DOHH2 (cell line): ENCODE measurements at regions not wholly inside any gene's neighbourhood (a gene's known extent, or its start where the extent isn't known, plus 50 kb on each side); places are given as distances from the start of the nearest gene placed in this dataset.

Experiments used
- CTCF ChIP-seq: fragments of 200-600 bp; sonication (generic); IDR thresholded peaks from one replicate; pipeline ENCODE4 v1.5.1; 2014; ENCODE audit warnings: antibody characterized with exemption, mild to moderate bottlenecking, low read depth, low read length; ENCODE audit not compliant: poor library complexity, severe bottlenecking
- EZH2phosphoT487 ChIP-seq: fragments of 200-600 bp; sonication (generic); IDR thresholded peaks from 2 replicates; pipeline ENCODE4 v1.6.1; 2017; ENCODE audit warnings: borderline replicate concordance, mild to moderate bottlenecking, antibody characterized with exemption, low read length, moderate library complexity, mixed read lengths

GRCh38 chr2:144233317-144233716 is 286.6 kb downstream of the ZEB2 start:
- TF ChIP-seq CTCF (no peak), EZH2phosphoT487 (no peak)
